ENCODE measurements at regions not wholly inside any gene's neighbourhood (a gene's known extent, or its start where the extent isn't known, plus 50 kb on each side); places are given as distances from the start of the nearest gene placed in this dataset.

DNA sequence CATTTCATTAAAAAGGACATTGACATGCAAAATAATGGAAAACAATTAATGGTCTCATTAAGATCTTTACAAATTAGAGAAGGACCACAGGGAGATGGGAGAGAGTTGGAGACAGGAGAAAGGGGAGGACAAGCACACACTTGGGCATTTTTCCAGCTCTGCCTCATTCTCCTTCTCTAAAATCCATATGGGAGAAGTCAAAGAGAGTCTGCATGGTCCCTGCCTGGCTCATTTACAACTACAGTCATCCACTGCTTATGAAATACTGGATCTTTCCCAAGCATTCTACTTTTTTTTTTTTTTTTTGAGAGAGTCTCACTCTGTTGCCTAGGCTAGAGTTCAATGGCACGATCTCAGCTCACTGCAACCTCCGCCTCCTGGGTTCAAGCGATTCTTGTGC lies 518.9 kb upstream of the CELF2 start:
- DNase-seq, result no peak
- Mint-ChIP-seq H3K27ac (no peak overlapping the region), H3K27me3 (no peaks in the 10 kb centered on the region)

DNA sequence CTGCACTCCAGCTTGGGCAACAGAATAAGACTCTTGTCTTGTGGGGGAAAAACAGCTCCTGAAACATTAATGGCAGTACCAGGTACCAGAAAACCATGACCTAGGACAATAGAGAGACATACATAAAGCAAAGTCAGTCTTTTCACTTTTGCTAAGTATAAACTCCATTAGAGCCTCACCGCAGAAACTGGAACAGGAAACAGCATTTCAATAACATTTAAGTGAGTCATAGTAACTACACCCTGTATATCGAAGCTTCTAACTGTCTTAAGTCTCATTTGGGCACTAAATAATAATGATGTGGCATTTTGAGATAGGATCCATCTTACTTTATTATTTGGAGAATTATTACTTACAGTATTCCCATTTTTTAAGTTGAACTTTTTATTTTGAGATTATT lies 517.8 kb upstream of the CELF2 start:
- Histone ChIP-seq H3K36me3 (ENCODE audit: control insufficient read depth, insufficient read depth, low read length) (no peaks in the 10 kb centered on the region), H3K9me3 (ENCODE audit: control insufficient read depth in 2 of 2, low read length in 2 of 2) (no peaks in the 10 kb centered on the region), H3K4me1 (ENCODE audit: control insufficient read depth, insufficient read depth, low read length, poor library complexity, severe bottlenecking) (no peaks in the 10 kb centered on the region), H3K27ac (ENCODE audit: insufficient read depth, low read length, poor library complexity, severe bottlenecking) (no peak overlapping the region), H3K27me3 (ENCODE audit: control insufficient read depth, insufficient read depth, low read length) (peaks cover 1% of the 10 kb centered on the region), H3K4me3 (ENCODE audit: low read depth, low read length) (no peak overlapping the region)
- ATAC-seq (ENCODE audit: low read depth in 2 of 2) (no peak), DNase-seq (peak in 1 of 3 donors; percentile 4)
- peaks cover 0 to 14% (median 4%) of the 10 kb centered on the region in 7 donors for H3K9me3 Mint-ChIP-seq
- no peaks in the 10 kb centered on the region for H3K4me1 Mint-ChIP-seq
- H3K36me3 Mint-ChIP-seq, result no peaks in the 10 kb centered on the region
- H3K4me3 Mint-ChIP-seq, result no peak overlapping the region
- H3K27me3 Mint-ChIP-seq, result no peaks in the 10 kb centered on the region
- no peak overlapping the region for H3K27ac Mint-ChIP-seq

More for the DNA sequence above, 518.9 kb upstream of the CELF2 start:
- no peaks in the 10 kb centered on the region for H3K4me1 ChIP-seq (ENCODE audit: control insufficient read depth, insufficient read depth, low read length, poor library complexity, severe bottlenecking)
- Mint-ChIP-seq H3K4me3 (no peak overlapping the region), H3K9me3 (peaks cover 0 to 14% (median 4%) of the 10 kb centered on the region in 7 donors), H3K36me3 (no peaks in the 10 kb centered on the region), H3K4me1 (no peaks in the 10 kb centered on the region)
- no peak for ATAC-seq (ENCODE audit: low read depth in 2 of 2)
- H3K36me3 ChIP-seq (ENCODE audit: control insufficient read depth, insufficient read depth, low read length), result no peaks in the 10 kb centered on the region
- H3K4me3 ChIP-seq (ENCODE audit: low read depth, low read length), result no peak overlapping the region
- H3K9me3 ChIP-seq (ENCODE audit: control insufficient read depth in 2 of 2, low read length in 2 of 2), result no peaks in the 10 kb centered on the region
- H3K27me3 ChIP-seq (ENCODE audit: control insufficient read depth, insufficient read depth, low read length), result no peaks in the 10 kb centered on the region
- no peak overlapping the region for H3K27ac ChIP-seq (ENCODE audit: insufficient read depth, low read length, poor library complexity, severe bottlenecking)

DNA sequence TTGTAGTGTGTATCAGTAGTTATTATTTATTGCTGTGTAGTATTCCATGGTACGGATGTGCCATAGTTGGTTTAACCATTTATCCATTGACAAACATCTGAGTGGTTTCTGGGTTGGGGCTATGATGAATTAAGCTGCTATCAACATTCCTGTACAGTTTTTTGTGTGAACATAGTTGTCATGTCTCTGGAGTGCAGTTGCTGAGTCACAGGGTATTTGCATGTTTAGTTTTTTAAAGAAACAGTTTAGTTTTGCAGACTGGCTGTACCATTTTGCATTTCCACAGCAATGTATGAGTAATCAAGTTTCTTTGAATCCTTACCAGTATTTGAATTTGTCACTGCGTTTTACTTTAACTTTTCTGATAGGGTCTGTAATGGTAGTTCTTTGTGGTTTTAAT lies 516.7 kb upstream of the CELF2 start:
- H3K9me3 ChIP-seq (ENCODE audit: control insufficient read depth in 2 of 2, low read length in 2 of 2), result no peaks in the 10 kb centered on the region
- H3K27ac ChIP-seq (ENCODE audit: insufficient read depth, low read length, poor library complexity, severe bottlenecking), result no peak overlapping the region
- no peak overlapping the region for H3K27ac Mint-ChIP-seq
- peaks cover 0 to 11% (median 4%) of the 10 kb centered on the region in 7 donors for H3K9me3 Mint-ChIP-seq
- peaks cover 1% of the 10 kb centered on the region for H3K27me3 ChIP-seq (ENCODE audit: control insufficient read depth, insufficient read depth, low read length)
- no peaks in the 10 kb centered on the region for H3K27me3 Mint-ChIP-seq
- no peaks in the 10 kb centered on the region for H3K4me1 ChIP-seq (ENCODE audit: control insufficient read depth, insufficient read depth, low read length, poor library complexity, severe bottlenecking)
- no peaks in the 10 kb centered on the region for H3K4me1 Mint-ChIP-seq
- no peaks in the 10 kb centered on the region for H3K36me3 ChIP-seq (ENCODE audit: control insufficient read depth, insufficient read depth, low read length)
- ATAC-seq (ENCODE audit: low read depth in 2 of 2) (no peak), DNase-seq (no peak)
- no peak overlapping the region for H3K4me3 ChIP-seq (ENCODE audit: low read depth, low read length)
- no peak overlapping the region for H3K4me3 Mint-ChIP-seq
- H3K36me3 Mint-ChIP-seq, result no peaks in the 10 kb centered on the region

DNA sequence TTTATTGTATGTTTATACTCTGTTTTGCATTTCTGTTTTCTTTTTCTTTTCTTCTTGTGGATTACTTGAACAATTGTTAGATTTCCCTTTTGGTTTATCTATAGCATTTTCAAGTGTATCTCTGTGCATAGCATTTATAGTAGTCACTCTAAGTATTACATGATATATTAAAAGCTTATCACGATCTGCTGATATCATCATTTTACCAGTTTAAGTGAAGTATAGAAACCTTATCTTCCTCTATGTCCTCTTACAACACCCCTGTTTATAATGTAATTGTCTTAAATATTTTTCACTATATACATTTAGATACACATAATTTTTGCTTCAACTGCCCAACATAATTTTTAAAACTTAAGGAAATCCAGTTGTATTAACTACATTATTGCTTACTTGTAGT lies 513.9 kb upstream of the CELF2 start:
- Mint-ChIP-seq H3K4me1 (no peaks in the 10 kb centered on the region), H3K36me3 (no peaks in the 10 kb centered on the region), H3K27me3 (no peaks in the 10 kb centered on the region), H3K27ac (no peak overlapping the region), H3K4me3 (no peak overlapping the region), H3K9me3 (peaks cover 0 to 3% (median 2%) of the 10 kb centered on the region in 7 donors)
- H3K27me3 ChIP-seq (ENCODE audit: control insufficient read depth, insufficient read depth, low read length), result peaks cover 1% of the 10 kb centered on the region
- H3K4me1 ChIP-seq (ENCODE audit: control insufficient read depth, insufficient read depth, low read length, poor library complexity, severe bottlenecking), result no peaks in the 10 kb centered on the region
- no peak overlapping the region for H3K27ac ChIP-seq (ENCODE audit: insufficient read depth, low read length, poor library complexity, severe bottlenecking)
- DNase-seq, result no peak
- H3K4me3 ChIP-seq (ENCODE audit: low read depth, low read length), result no peak overlapping the region
- no peak for ATAC-seq (ENCODE audit: low read depth in 2 of 2)
- H3K9me3 ChIP-seq (ENCODE audit: control insufficient read depth in 2 of 2, low read length in 2 of 2), result no peaks in the 10 kb centered on the region
- no peaks in the 10 kb centered on the region for H3K36me3 ChIP-seq (ENCODE audit: control insufficient read depth, insufficient read depth, low read length)

DNA sequence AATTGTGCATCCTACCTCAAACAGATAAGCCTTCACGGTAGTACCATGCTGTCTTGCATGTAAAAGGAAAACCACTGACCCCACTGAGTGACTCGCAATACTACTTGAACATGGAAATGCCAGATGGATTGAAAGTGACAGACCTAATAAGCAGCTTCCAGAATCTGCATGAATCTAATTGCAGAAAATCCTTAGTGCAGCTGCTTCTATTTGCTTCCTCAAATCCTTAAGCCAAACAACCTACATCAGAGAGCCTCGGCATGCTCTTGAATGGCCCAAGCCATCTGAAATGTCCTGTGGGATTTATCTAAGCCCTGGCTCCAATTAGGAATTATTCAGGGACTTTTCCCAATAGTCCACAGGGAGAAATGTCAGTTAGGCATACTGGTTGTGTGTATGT lies 509.5 kb upstream of the CELF2 start:
- H3K4me3 Mint-ChIP-seq, result no peak overlapping the region
- peaks cover 0 to 2% (median 0%) of the 10 kb centered on the region in 7 donors for H3K9me3 Mint-ChIP-seq
- H3K27me3 ChIP-seq (ENCODE audit: control insufficient read depth, insufficient read depth, low read length), result peaks cover 1% of the 10 kb centered on the region
- H3K36me3 Mint-ChIP-seq, result no peaks in the 10 kb centered on the region
- H3K4me1 Mint-ChIP-seq, result no peaks in the 10 kb centered on the region
- no peaks in the 10 kb centered on the region for H3K4me1 ChIP-seq (ENCODE audit: control insufficient read depth, insufficient read depth, low read length, poor library complexity, severe bottlenecking)
- DNase-seq, result no peak
- no peak overlapping the region for H3K27ac Mint-ChIP-seq
- no peaks in the 10 kb centered on the region for H3K36me3 ChIP-seq (ENCODE audit: control insufficient read depth, insufficient read depth, low read length)
- no peaks in the 10 kb centered on the region for H3K9me3 ChIP-seq (ENCODE audit: control insufficient read depth in 2 of 2, low read length in 2 of 2)
- ATAC-seq (ENCODE audit: low read depth in 2 of 2), result no peak
- H3K27me3 Mint-ChIP-seq, result no peaks in the 10 kb centered on the region
- no peak overlapping the region for H3K4me3 ChIP-seq (ENCODE audit: low read depth, low read length)
- H3K27ac ChIP-seq (ENCODE audit: insufficient read depth, low read length, poor library complexity, severe bottlenecking), result no peak overlapping the region

DNA sequence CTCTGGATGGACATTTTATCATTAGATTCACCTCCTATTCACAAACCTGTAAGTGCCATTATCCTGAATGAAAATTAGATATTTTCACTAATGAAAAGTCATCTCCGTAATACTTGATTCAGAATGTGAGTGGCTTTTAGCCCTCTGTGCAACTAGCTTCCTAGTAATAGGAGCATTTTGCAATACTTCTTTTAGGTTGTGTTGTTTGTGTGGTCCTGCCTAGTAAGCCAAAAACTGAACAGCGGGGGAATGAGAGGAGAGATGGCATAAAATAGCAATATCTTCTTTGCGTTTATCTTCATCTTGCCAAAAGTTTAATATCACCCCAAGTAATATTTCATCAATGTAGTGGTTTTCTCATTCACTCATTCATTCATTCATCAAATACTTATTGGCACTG lies 507.5 kb upstream of the CELF2 start:
- Mint-ChIP-seq H3K27me3 (peaks cover 12% of the 10 kb centered on the region), H3K27ac (no peak overlapping the region)

DNA sequence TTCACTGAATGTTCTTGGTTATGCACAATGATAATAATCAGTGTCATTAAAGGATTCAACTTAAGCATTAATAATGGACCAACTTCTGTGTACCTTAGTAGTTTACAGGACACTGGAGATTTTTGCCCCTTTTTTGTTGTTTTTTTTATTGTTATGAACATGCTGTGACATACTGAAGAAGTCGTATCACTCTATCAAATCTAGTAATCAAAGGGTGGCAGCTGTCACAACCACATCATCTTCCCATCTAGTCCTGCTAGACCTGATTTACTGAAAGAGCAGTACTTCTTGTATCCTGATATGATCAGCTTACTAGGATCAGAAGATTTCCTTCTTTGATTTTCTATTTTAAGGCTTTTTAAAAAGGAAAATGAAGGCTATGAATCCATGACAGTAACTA lies 504.6 kb upstream of the CELF2 start:
- H3K4me1 ChIP-seq (ENCODE audit: control insufficient read depth, insufficient read depth, low read length, poor library complexity, severe bottlenecking), result no peaks in the 10 kb centered on the region
- Mint-ChIP-seq H3K9me3 (peaks cover 0 to under 1% (median 0%) of the 10 kb centered on the region in 7 donors), H3K36me3 (no peaks in the 10 kb centered on the region), H3K4me1 (no peaks in the 10 kb centered on the region), H3K27ac (no peak overlapping the region), H3K27me3 (peaks cover 12% of the 10 kb centered on the region), H3K4me3 (no peak overlapping the region)
- H3K36me3 ChIP-seq (ENCODE audit: control insufficient read depth, insufficient read depth, low read length), result no peaks in the 10 kb centered on the region
- no peaks in the 10 kb centered on the region for H3K9me3 ChIP-seq (ENCODE audit: control insufficient read depth in 2 of 2, low read length in 2 of 2)
- no peak overlapping the region for H3K4me3 ChIP-seq (ENCODE audit: low read depth, low read length)
- H3K27me3 ChIP-seq (ENCODE audit: control insufficient read depth, insufficient read depth, low read length), result no peaks in the 10 kb centered on the region
- H3K27ac ChIP-seq (ENCODE audit: insufficient read depth, low read length, poor library complexity, severe bottlenecking), result no peak overlapping the region
- no peak for DNase-seq
- ATAC-seq (ENCODE audit: low read depth in 2 of 2), result no peak

More for the DNA sequence above, 507.5 kb upstream of the CELF2 start:
- no peak for DNase-seq
- no peaks in the 10 kb centered on the region for H3K4me1 Mint-ChIP-seq
- Histone ChIP-seq H3K4me3 (ENCODE audit: low read depth, low read length) (no peak overlapping the region), H3K9me3 (ENCODE audit: control insufficient read depth in 2 of 2, low read length in 2 of 2) (no peaks in the 10 kb centered on the region), H3K27ac (ENCODE audit: insufficient read depth, low read length, poor library complexity, severe bottlenecking) (no peak overlapping the region), H3K27me3 (ENCODE audit: control insufficient read depth, insufficient read depth, low read length) (no peaks in the 10 kb centered on the region), H3K4me1 (ENCODE audit: control insufficient read depth, insufficient read depth, low read length, poor library complexity, severe bottlenecking) (no peaks in the 10 kb centered on the region), H3K36me3 (ENCODE audit: control insufficient read depth, insufficient read depth, low read length) (no peaks in the 10 kb centered on the region)
- no peak overlapping the region for H3K4me3 Mint-ChIP-seq
- no peaks in the 10 kb centered on the region for H3K36me3 Mint-ChIP-seq
- peaks cover 0 to 2% (median 0%) of the 10 kb centered on the region in 7 donors for H3K9me3 Mint-ChIP-seq
- no peak for ATAC-seq (ENCODE audit: low read depth in 2 of 2)

DNA sequence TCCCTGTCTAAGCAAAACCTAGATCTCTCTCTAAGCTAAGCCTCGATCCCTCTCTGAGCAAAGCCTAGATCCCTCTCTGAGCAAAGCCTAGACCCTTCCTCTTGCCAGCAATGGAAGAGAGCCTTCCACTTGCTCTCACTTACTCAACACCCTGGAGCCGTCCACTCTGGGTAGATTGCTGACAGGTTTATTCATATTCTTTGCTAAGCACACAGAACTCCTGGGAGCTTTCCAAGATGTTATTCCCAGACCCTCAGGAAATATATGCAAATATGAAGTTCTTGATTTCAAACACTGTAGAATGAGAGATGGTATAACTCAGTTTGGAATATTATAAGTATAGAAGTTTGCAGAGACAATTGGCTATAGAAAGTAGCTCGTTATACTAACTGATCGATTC lies 503.8 kb upstream of the CELF2 start:
- Mint-ChIP-seq H3K27ac (peak overlapping the region in 1 of 3 donors; percentile 56), H3K27me3 (peaks cover 12% of the 10 kb centered on the region), H3K36me3 (no peaks in the 10 kb centered on the region), H3K4me1 (no peaks in the 10 kb centered on the region), H3K9me3 (no peaks in the 10 kb centered on the region), H3K4me3 (no peak overlapping the region)
- no peaks in the 10 kb centered on the region for H3K27me3 ChIP-seq (ENCODE audit: control insufficient read depth, insufficient read depth, low read length)
- no peaks in the 10 kb centered on the region for H3K36me3 ChIP-seq (ENCODE audit: control insufficient read depth, insufficient read depth, low read length)
- ATAC-seq (ENCODE audit: low read depth in 2 of 2) (no peak), DNase-seq (no peak)
- no peaks in the 10 kb centered on the region for H3K4me1 ChIP-seq (ENCODE audit: control insufficient read depth, insufficient read depth, low read length, poor library complexity, severe bottlenecking)
- no peak overlapping the region for H3K27ac ChIP-seq (ENCODE audit: insufficient read depth, low read length, poor library complexity, severe bottlenecking)
- H3K4me3 ChIP-seq (ENCODE audit: low read depth, low read length), result no peak overlapping the region
- H3K9me3 ChIP-seq (ENCODE audit: control insufficient read depth in 2 of 2, low read length in 2 of 2), result no peaks in the 10 kb centered on the region
